CD14-positive monocyte (primary cell): ENCODE measurements at regions not wholly inside any gene's neighbourhood (a gene's known extent, or its start where the extent isn't known, plus 50 kb on each side); places are given as distances from the start of the nearest gene placed in this dataset.

Source experiments
- DNase-seq, 3 donors: peaks; one replicate each; pipeline ENCODE4 v3.0.0-alpha.2; 2011 to 2022
- H2AFZ ChIP-seq: 2 replicates; pipeline ENCODE4 v1.6.0; 2012; ENCODE audit warnings: mild to moderate bottlenecking, low read depth, low read length, inconsistent platforms; ENCODE audit not compliant: insufficient read depth, poor library complexity, severe bottlenecking
- H3K27ac ChIP-seq, 2 donors: 1 replicate in 1 of 2; 2 replicates in 1 of 2; pipeline ENCODE4 v1.5.1; 2012 to 2013; ENCODE audit warnings: low read length in 2 of 2, control low read depth in 1 of 2, inconsistent platforms in 1 of 2, low read depth in 1 of 2, mild to moderate bottlenecking in 1 of 2
- H3K27me3 ChIP-seq, 2 donors: one replicate each; pipeline versions ENCODE4 v1.6.0 to v1.6.1; 2011 to 2013; ENCODE audit warnings: low read length in 2 of 2; ENCODE audit not compliant: control insufficient read depth in 2 of 2, insufficient read depth in 2 of 2
- H3K36me3 ChIP-seq, 2 donors: replicated peaks in 1 of 2; 1 replicate in 1 of 2; 2 replicates in 1 of 2; pipeline versions ENCODE4 v1.5.1 to v1.6.1; 2012 to 2013; ENCODE audit warnings: low read length in 2 of 2, control low read depth in 1 of 2, inconsistent platforms in 1 of 2, mild to moderate bottlenecking in 1 of 2; ENCODE audit not compliant: insufficient read depth in 2 of 2, control insufficient read depth in 1 of 2
- H3K4me1 ChIP-seq, 2 donors: 1 replicate in 1 of 2; 2 replicates in 1 of 2; pipeline versions ENCODE4 v1.5.1 to v1.6.1; 2012 to 2013; ENCODE audit warnings: low read length in 2 of 2, control low read depth in 1 of 2, inconsistent platforms in 1 of 2, mild to moderate bottlenecking in 1 of 2, moderate library complexity in 1 of 2; ENCODE audit not compliant: insufficient read depth in 2 of 2, control insufficient read depth in 1 of 2
- H3K4me2 ChIP-seq: replicated peaks from 2 replicates; pipeline ENCODE3; 2012; ENCODE audit warnings: low read length, moderate library complexity, mild to moderate bottlenecking; ENCODE audit not compliant: poor library complexity, severe bottlenecking; ENCODE audit errors: extremely low read depth
- H3K4me3 ChIP-seq, 3 experiments: fragments of 200-600 bp in 1 of 3; sonication (generic) in 1 of 3; replicated peaks in 1 of 3; 1 replicate in 2 of 3; 2 replicates in 1 of 3; pipeline ENCODE4 v1.5.1; 2011 to 2013; ENCODE audit warnings: low read length in 3 of 3, mild to moderate bottlenecking in 3 of 3, control low read depth in 2 of 3, low read depth in 2 of 3, inconsistent platforms in 1 of 3, moderate library complexity in 1 of 3
- H3K79me2 ChIP-seq: 2 replicates; pipeline ENCODE4 v1.6.0; 2012; ENCODE audit warnings: mild to moderate bottlenecking, control low read depth, inconsistent platforms, low read length, moderate library complexity; ENCODE audit not compliant: insufficient read depth
- H3K9ac ChIP-seq: 2 replicates; pipeline ENCODE4 v1.6.0; 2017; ENCODE audit warnings: low read length, mild to moderate bottlenecking; ENCODE audit not compliant: insufficient read depth, poor library complexity, severe bottlenecking
- H3K9me3 ChIP-seq, 2 donors: replicated peaks in 1 of 2; 1 replicate in 1 of 2; 2 replicates in 1 of 2; pipeline versions ENCODE4 v1.5.1 to v1.6.1; 2012 to 2013; ENCODE audit warnings: low read length in 2 of 2, control low read depth in 1 of 2; ENCODE audit not compliant: control insufficient read depth in 1 of 2, insufficient read depth in 1 of 2
- H4K20me1 ChIP-seq: 2 replicates; pipeline ENCODE4 v1.6.0; 2012; ENCODE audit warnings: mild to moderate bottlenecking, low read length, control low read depth, moderate library complexity; ENCODE audit not compliant: insufficient read depth
- H3K27ac Mint-ChIP-seq, 7 donors: one replicate each; pipeline ENCODE4 v1.8.0; 2020; ENCODE audit warnings: mild to moderate bottlenecking in 7 of 7, mixed read lengths in 7 of 7, moderate library complexity in 6 of 7, inconsistent platforms in 2 of 7
- H3K27me3 Mint-ChIP-seq, 3 donors: one replicate each; pipeline ENCODE4 v1.8.0; 2021 to 2022; ENCODE audit warnings: low read depth in 3 of 3, mild to moderate bottlenecking in 3 of 3, mixed read lengths in 3 of 3, moderate library complexity in 3 of 3, inconsistent platforms in 1 of 3
- H3K36me3 Mint-ChIP-seq, 2 donors: one replicate each; pipeline ENCODE4 v1.8.0; 2020; ENCODE audit warnings: mixed read lengths in 2 of 2, inconsistent platforms in 1 of 2, mild to moderate bottlenecking in 1 of 2
- H3K4me1 Mint-ChIP-seq: one replicate; pipeline ENCODE4 v1.8.0; 2020; ENCODE audit warnings: mild to moderate bottlenecking, mixed read lengths
- H3K4me3 Mint-ChIP-seq, 2 donors: one replicate each; pipeline ENCODE4 v1.8.0; 2020; ENCODE audit warnings: mild to moderate bottlenecking in 2 of 2, mixed read lengths in 2 of 2, moderate library complexity in 1 of 2
- H3K9me3 Mint-ChIP-seq, 7 donors: one replicate each; pipeline ENCODE4 v1.8.0; 2020 to 2022; ENCODE audit warnings: mixed read lengths in 7 of 7, mild to moderate bottlenecking in 6 of 7, moderate library complexity in 6 of 7, inconsistent platforms in 2 of 7
- WGBS: methylation state at CpG from one replicate; pipeline ENCODE4 v1.1.5; 2013; ENCODE audit warnings: missing lambda C conversion rate; ENCODE audit not compliant: insufficient coverage; 5-methylcytosine and 5-hydroxymethylcytosine counted together
- intact Hi-C, 2 donors: fragments of 100-400 bp; cut with micrococcal nuclease; formaldehyde crosslinking; loops; one replicate each; pipeline versions ENCODE4 v1.15.0 to v1.15.1; 2023
- TF ChIP-seq, protein P1 (sequence below): fragments of 200-600 bp; IDR thresholded peaks from one replicate; pipeline ENCODE4 v1.8.0; 2022; ENCODE audit warnings: antibody characterized with exemption, mild to moderate bottlenecking

DNA sequence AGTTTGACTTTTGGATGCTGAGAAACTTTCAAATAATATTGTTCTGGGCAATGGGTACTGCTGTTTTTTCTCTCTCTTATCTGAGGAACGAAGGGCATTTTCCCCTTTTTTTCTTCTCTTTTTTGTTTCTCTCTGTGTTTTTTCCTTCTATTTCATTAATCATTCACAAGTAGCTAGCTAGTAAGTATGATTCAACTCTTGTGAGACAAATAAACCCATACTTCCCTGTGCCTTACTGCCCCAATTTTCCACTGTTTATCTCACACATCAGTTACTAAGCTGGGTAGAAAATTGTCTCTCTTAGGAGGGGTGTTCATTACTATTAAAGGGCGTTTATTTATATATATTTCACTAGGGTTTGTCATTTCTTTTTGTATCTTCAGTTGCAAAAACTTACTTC is 437.6 kb downstream of the RERGL start:
- DNase-seq, result no peak
- Histone ChIP-seq H3K9me3 (no peaks in the 10 kb centered on the region), H3K27ac (no peak overlapping the region), H3K4me3 (no peak overlapping the region), H3K79me2 (no peaks in the 10 kb centered on the region), H3K27me3 (no peaks in the 10 kb centered on the region), H3K4me1 (no peaks in the 10 kb centered on the region), H3K4me2 (no peak overlapping the region), H3K36me3 (no peaks in the 10 kb centered on the region), H2AFZ (no peak overlapping the region), H4K20me1 (no peaks in the 10 kb centered on the region), H3K9ac (no peak overlapping the region)
- Mint-ChIP-seq H3K36me3 (no peaks in the 10 kb centered on the region), H3K4me1 (no peaks in the 10 kb centered on the region), H3K9me3 (peaks cover 0 to 2% (median 0%) of the 10 kb centered on the region in 7 donors), H3K27ac (no peak overlapping the region), H3K4me3 (no peak overlapping the region), H3K27me3 (no peaks in the 10 kb centered on the region)
- TF ChIP-seq, protein P1, sequence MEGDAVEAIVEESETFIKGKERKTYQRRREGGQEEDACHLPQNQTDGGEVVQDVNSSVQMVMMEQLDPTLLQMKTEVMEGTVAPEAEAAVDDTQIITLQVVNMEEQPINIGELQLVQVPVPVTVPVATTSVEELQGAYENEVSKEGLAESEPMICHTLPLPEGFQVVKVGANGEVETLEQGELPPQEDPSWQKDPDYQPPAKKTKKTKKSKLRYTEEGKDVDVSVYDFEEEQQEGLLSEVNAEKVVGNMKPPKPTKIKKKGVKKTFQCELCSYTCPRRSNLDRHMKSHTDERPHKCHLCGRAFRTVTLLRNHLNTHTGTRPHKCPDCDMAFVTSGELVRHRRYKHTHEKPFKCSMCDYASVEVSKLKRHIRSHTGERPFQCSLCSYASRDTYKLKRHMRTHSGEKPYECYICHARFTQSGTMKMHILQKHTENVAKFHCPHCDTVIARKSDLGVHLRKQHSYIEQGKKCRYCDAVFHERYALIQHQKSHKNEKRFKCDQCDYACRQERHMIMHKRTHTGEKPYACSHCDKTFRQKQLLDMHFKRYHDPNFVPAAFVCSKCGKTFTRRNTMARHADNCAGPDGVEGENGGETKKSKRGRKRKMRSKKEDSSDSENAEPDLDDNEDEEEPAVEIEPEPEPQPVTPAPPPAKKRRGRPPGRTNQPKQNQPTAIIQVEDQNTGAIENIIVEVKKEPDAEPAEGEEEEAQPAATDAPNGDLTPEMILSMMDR, result no peak
- no CpG with 5 or more reads among the region's 2 CpGs for WGBS
- intact Hi-C loops, result no loop called here

DNA sequence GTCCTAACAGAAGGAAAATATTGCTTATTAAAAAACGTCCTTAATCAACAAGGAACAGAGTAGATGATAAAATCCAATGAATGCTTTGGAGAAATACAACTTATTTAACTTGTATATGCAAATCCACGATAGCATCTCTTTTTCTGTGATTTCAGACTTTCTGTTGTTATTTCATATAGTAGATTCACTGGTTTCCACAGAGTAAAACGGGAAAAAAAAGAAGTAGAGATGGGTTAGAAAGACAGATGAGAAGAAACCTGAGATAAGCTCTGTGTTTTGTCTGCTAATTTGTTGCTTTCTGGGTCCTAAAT is 447.7 kb downstream of the RERGL start:
- Mint-ChIP-seq H3K36me3 (no peaks in the 10 kb centered on the region), H3K4me3 (no peak overlapping the region), H3K27ac (no peak overlapping the region), H3K27me3 (no peaks in the 10 kb centered on the region), H3K9me3 (no peaks in the 10 kb centered on the region), H3K4me1 (peaks cover 1% of the 10 kb centered on the region)
- Histone ChIP-seq H3K9ac (no peak overlapping the region), H3K4me1 (no peaks in the 10 kb centered on the region), H4K20me1 (no peaks in the 10 kb centered on the region), H3K4me2 (no peak overlapping the region), H3K9me3 (no peaks in the 10 kb centered on the region), H3K79me2 (no peaks in the 10 kb centered on the region), H3K27me3 (no peaks in the 10 kb centered on the region), H3K4me3 (no peak overlapping the region), H3K27ac (no peak overlapping the region), H3K36me3 (no peaks in the 10 kb centered on the region), H2AFZ (no peak overlapping the region)
- 0% methylated on average over 1 of the region's 3 CpGs for WGBS
- no peak for DNase-seq
- TF ChIP-seq, protein P1, result peak; percentile 61
- intact Hi-C loops, result no loop called here
